HG03097 (cell line): ENCODE measurements at regions not wholly inside any gene's neighbourhood (a gene's known extent, or its start where the extent isn't known, plus 50 kb on each side); places are given as distances from the start of the nearest gene placed in this dataset.
"Not testable (repeated sequence)": the region's sequence is repeated elsewhere in the genome, so short reads cannot be mapped to it uniquely, and the experiment has no call there.

Source experiments
- ATAC-seq: cut with Tn5 transposase; IDR thresholded peaks from one replicate; pipeline ENCODE4 v1.9.1; 2021; ENCODE audit not compliant: unreplicated experiment, low FRiP score

GRCh38 chr15:22303112-22303511 is 155.6 kb upstream of the GOLGA6L22 start:
- not testable (repeated sequence) for ATAC-seq
